GM12872 (cell line): ENCODE measurements at regions not wholly inside any gene's neighbourhood (a gene's known extent, or its start where the extent isn't known, plus 50 kb on each side); places are given as distances from the start of the nearest gene placed in this dataset.

Experiments used
- TF ChIP-seq, protein P1 (sequence below): IDR thresholded peaks from 3 replicates; pipeline ENCODE4 v1.5.1; 2011; ENCODE audit warnings: low read depth, mild to moderate bottlenecking, low read length, moderate library complexity; ENCODE audit not compliant: insufficient read depth

DNA sequence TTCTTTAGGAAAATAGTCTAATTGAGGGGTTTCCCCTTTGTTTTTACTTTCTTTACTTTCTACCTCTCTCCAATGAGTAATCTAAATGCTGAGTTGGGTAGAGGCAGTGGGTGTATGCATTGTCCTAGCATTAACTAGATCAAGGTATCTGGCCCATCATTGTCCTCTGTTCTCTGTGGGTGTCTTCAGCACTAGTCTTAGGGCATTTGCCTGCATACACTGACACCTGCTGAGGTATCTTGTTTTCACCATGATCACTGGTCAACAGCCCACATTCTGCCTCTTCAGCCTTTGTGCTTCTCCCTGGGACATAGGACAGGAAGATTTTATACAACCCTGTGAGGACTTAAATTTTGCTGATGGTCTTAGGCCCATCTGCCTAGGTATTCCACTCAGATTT lies 371.1 kb downstream of the RAB38 start:
- TF ChIP-seq, protein P1, sequence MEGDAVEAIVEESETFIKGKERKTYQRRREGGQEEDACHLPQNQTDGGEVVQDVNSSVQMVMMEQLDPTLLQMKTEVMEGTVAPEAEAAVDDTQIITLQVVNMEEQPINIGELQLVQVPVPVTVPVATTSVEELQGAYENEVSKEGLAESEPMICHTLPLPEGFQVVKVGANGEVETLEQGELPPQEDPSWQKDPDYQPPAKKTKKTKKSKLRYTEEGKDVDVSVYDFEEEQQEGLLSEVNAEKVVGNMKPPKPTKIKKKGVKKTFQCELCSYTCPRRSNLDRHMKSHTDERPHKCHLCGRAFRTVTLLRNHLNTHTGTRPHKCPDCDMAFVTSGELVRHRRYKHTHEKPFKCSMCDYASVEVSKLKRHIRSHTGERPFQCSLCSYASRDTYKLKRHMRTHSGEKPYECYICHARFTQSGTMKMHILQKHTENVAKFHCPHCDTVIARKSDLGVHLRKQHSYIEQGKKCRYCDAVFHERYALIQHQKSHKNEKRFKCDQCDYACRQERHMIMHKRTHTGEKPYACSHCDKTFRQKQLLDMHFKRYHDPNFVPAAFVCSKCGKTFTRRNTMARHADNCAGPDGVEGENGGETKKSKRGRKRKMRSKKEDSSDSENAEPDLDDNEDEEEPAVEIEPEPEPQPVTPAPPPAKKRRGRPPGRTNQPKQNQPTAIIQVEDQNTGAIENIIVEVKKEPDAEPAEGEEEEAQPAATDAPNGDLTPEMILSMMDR, result no peak

DNA sequence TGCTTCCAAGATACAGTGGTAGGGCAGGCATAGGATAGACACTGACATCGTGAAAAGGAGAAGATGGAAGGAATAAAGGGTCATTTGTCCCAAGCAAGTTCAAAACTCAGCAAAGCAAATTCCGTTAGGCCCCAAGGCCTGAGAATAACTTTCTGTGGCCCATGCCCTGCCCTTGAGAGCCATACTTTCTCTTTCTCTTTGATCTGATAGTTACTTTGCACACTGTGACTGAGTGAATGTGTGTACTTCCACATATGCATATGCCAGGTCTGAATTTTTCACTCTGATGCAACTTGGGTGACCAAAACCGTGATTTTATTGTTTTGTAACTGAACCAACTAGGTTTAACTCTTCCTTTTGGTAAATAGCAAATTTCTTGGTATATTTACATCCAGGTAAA lies 371.5 kb downstream of the RAB38 start:
- TF ChIP-seq, protein P1, result no peak

- TF ChIP-seq, protein P1, result no peak
These were observed 395.2 kb downstream of the RAB38 start for GRCh38 chr11:87780068-87780413.

DNA sequence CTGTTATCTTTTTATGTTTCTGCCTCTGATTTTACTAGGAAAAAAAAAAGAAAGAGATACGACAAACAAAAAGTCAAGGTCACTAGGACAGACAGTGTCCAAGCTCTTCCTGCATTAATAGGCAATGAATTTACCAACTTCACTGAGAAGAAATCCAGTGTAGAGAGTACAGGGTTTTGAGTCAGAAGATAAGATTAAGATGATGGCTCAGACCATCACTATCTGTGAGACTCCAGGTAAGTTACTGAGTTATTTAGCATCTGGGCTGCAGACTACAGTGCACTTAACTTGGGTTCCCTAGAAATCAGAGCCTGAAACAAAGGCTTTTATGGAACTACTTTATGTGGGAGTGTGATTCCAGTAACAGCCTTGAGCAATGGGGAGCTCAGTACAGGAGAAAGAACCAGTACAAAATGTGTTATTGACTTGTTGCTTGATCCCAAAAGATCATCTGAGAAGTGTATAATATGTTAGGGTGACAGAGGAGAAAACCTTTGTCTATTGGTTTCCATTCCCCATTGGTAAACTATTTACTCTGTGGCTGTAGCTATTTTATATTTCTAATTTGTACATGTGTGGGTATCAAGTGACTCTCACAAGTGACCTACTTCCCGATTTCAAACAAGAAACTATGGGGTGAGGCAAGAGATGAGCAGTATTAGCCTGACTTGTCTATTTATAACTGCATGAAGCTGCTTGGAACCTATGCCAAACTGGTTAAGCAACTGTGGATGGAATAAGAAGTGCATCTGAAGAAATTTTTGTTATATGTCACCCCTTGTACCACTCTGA lies 395.8 kb downstream of the RAB38 start:
- TF ChIP-seq, protein P1, result no peak

- TF ChIP-seq, protein P1, result no peak
These were observed 396.9 kb downstream of the RAB38 start for GRCh38 chr11:87778357-87778756.

- TF ChIP-seq, protein P1, result no peak
These were observed 400.2 kb downstream of the RAB38 start for GRCh38 chr11:87775036-87775435.

- TF ChIP-seq, protein P1, result no peak
These were observed 405.6 kb downstream of the RAB38 start for GRCh38 chr11:87769661-87770060.
